ENCODE measurements at regions not wholly inside any gene's neighbourhood (a gene's known extent, or its start where the extent isn't known, plus 50 kb on each side); places are given as distances from the start of the nearest gene placed in this dataset.

DNA sequence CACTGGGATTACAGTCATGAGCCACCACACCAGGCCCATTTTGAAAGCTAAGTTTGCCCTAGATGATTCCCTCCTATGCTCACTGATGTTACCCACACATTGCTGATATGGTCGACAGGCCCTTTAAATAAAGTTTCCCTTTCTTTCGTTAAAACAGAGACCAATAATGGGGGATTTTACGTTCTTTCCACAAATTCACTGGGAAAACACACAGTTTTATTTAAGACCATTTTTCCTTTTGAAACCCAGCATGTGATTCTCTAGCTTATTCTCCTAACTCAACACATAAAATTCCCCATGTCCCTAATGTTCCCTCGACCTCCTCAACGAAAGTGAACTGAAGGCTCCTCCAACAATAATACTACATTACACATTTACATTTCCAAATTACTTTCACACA, 223.2 kb downstream of the ANAPC1 start:
- peaks cover 18% of the 10 kb centered on the region for H3K4me1 Mint-ChIP-seq
- H3K27ac Mint-ChIP-seq: no peak overlapping the region
- no peak overlapping the region for H3K4me3 Mint-ChIP-seq

DNA sequence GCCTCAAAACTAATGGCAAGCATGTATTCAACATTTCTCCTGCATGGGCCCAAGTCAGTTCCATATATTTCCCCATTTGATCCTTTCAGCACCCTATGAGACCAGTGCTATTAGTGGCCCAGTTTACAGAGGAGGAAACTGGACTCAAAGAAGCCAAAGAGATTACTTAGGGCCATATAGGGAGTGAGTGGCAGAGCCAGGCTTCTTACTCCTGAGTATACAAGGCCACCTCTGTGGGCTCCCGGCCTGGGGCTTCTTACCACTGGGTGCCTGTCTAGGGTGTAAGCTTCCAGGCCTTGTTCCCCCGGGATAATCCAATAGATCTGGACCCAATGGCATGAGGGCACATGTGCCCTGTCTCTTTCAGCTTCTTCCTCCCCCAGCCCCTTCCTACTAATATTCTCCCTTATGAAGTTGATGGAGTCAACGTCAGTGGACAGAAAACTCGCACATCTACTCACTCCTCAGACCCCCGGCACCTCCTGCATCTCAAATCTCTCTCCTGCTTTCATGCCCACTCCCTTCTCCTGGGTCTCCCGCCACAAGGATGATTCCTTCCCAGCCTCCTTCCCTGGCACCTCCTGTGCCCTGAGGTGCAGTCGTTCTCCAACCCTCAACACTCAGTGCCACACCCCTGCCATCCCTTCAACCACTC, 222.6 kb downstream of the ANAPC1 start:
- Histone ChIP-seq H3K4me1 (ENCODE audit: control insufficient read depth, insufficient read depth, low read length) (peaks cover 11% of the 10 kb centered on the region), H3K27me3 (ENCODE audit: control insufficient read depth, insufficient read depth, low read length, poor library complexity, severe bottlenecking) (peaks cover 10% of the 10 kb centered on the region), H3K27ac (ENCODE audit: low read depth, low read length) (no peak overlapping the region), H3K36me3 (ENCODE audit: control insufficient read depth, insufficient read depth, low read length) (no peaks in the 10 kb centered on the region), H3K9me3 (ENCODE audit: control insufficient read depth, low read length) (no peaks in the 10 kb centered on the region), H3K9ac (ENCODE audit: extremely low read depth, low read length, poor library complexity, severe bottlenecking) (no peak overlapping the region), H3K4me3 (ENCODE audit: low read length) (no peak overlapping the region)
- peak; percentile 25 for DNase-seq
- 94% methylated on average over 6 to 7 of the region's 7 CpGs for WGBS, 2 experiments (ENCODE audit: insufficient coverage in 1 of 2, insufficient read length in 1 of 2)
- H3K4me3 Mint-ChIP-seq: no peak overlapping the region
- H3K9me3 Mint-ChIP-seq: no peaks in the 10 kb centered on the region
- H3K4me1 Mint-ChIP-seq: peaks cover 18% of the 10 kb centered on the region
- no peak for TF ChIP-seq CTCF (conservative IDR thresholded peaks at IDR 0.05)
- H3K36me3 Mint-ChIP-seq (ENCODE audit: low read depth): no peaks in the 10 kb centered on the region
- H3K27me3 Mint-ChIP-seq (ENCODE audit: insufficient read depth): peaks cover 9% of the 10 kb centered on the region
- H3K27ac Mint-ChIP-seq: no peak overlapping the region

More for the DNA sequence above, 223.2 kb downstream of the ANAPC1 start:
- Histone ChIP-seq H3K36me3 (ENCODE audit: control insufficient read depth, insufficient read depth, low read length) (no peaks in the 10 kb centered on the region), H3K27ac (ENCODE audit: low read depth, low read length) (no peak overlapping the region), H3K4me1 (ENCODE audit: control insufficient read depth, insufficient read depth, low read length) (peaks cover 11% of the 10 kb centered on the region), H3K4me3 (ENCODE audit: low read length) (no peak overlapping the region), H3K27me3 (ENCODE audit: control insufficient read depth, insufficient read depth, low read length, poor library complexity, severe bottlenecking) (peaks cover 10% of the 10 kb centered on the region), H3K9ac (ENCODE audit: extremely low read depth, low read length, poor library complexity, severe bottlenecking) (no peak overlapping the region), H3K9me3 (ENCODE audit: control insufficient read depth, low read length) (no peaks in the 10 kb centered on the region)
- 93 to 97% methylated on average over 5 of the region's 5 CpGs for WGBS, 2 experiments (ENCODE audit: insufficient coverage in 1 of 2, insufficient read length in 1 of 2)
- Mint-ChIP-seq H3K9me3 (no peaks in the 10 kb centered on the region), H3K36me3 (ENCODE audit: low read depth) (no peaks in the 10 kb centered on the region), H3K27me3 (ENCODE audit: insufficient read depth) (peaks cover 9% of the 10 kb centered on the region)
- DNase-seq: peak; percentile 3
- no peak for TF ChIP-seq CTCF (conservative IDR thresholded peaks at IDR 0.05)

DNA sequence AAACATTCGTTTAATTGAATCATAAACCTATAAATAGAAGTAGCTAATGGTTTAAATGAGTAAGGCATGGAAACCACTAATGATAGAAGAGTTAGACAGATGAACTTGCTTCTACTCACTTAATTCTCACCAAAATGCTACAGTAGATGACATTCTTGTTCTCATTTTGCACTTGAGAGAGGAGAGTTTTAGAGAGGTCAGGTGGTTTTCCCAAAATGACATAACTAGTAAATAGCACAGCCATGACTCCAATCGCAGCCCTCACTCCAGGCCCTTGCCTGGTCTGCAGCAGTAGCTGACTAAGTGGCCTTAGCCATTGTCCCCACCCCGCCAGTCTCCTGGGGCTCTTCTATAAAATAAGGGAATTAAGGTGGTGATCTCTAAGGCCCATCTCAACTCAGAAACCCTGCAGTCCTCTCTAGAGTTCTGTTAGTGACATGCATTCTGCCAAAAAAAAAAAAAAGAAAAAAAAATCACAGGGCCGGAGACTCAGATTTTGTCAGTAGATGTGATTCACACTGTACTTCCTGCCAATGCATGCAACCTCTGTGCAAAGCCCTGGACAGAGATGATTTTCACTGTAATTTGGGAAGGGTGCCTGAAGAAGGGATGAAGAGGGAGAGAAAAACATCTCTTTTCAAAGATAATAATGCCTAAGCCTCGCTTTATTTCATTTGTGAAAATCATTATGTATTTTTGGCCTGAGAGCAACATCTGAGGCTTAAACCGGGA, 221.8 kb downstream of the ANAPC1 start:
- 97 to 98% methylated on average over 3 to 6 of the region's 6 CpGs for WGBS, 2 experiments (ENCODE audit: insufficient coverage in 1 of 2, insufficient read length in 1 of 2)
- peak; percentile 23 for DNase-seq
- H3K27ac Mint-ChIP-seq: no peak overlapping the region

More for the DNA sequence above, 221.8 kb downstream of the ANAPC1 start:
- Mint-ChIP-seq H3K4me1 (peaks cover 18% of the 10 kb centered on the region), H3K9me3 (no peaks in the 10 kb centered on the region), H3K4me3 (no peak overlapping the region), H3K27me3 (ENCODE audit: insufficient read depth) (peaks cover 9% of the 10 kb centered on the region), H3K36me3 (ENCODE audit: low read depth) (no peaks in the 10 kb centered on the region)
- TF ChIP-seq CTCF (conservative IDR thresholded peaks at IDR 0.05): no peak
- Histone ChIP-seq H3K4me1 (ENCODE audit: control insufficient read depth, insufficient read depth, low read length) (peaks cover 11% of the 10 kb centered on the region), H3K27me3 (ENCODE audit: control insufficient read depth, insufficient read depth, low read length, poor library complexity, severe bottlenecking) (peaks cover 10% of the 10 kb centered on the region), H3K36me3 (ENCODE audit: control insufficient read depth, insufficient read depth, low read length) (no peaks in the 10 kb centered on the region), H3K9me3 (ENCODE audit: control insufficient read depth, low read length) (peaks cover 4% of the 10 kb centered on the region), H3K9ac (ENCODE audit: extremely low read depth, low read length, poor library complexity, severe bottlenecking) (no peak overlapping the region), H3K27ac (ENCODE audit: low read depth, low read length) (no peak overlapping the region), H3K4me3 (ENCODE audit: low read length) (no peak overlapping the region)
